ENCODE measurements at regions not wholly inside any gene's neighbourhood (a gene's known extent, or its start where the extent isn't known, plus 50 kb on each side); places are given as distances from the start of the nearest gene placed in this dataset.

GRCh38 chr13:76725211-76725610 is 161.0 kb downstream of the KCTD12 start:
- no peak for DNase-seq (ENCODE audit: low read depth)
- H3K4me3 ChIP-seq (ENCODE audit: low read length), result no peak overlapping the region
- TF ChIP-seq CTCF (conservative IDR thresholded peaks at IDR 0.05; ENCODE audit: low read depth, low read length), result no peak

GRCh38 chr13:76724421-76724820 is 161.8 kb downstream of the KCTD12 start:
- no peak for TF ChIP-seq CTCF (conservative IDR thresholded peaks at IDR 0.05; ENCODE audit: low read depth, low read length)
- no peak for DNase-seq (ENCODE audit: low read depth)
- H3K4me3 ChIP-seq (ENCODE audit: low read length), result no peak overlapping the region

- peak; percentile 42 for DNase-seq (ENCODE audit: low read depth)
- no peak for TF ChIP-seq CTCF (conservative IDR thresholded peaks at IDR 0.05; ENCODE audit: low read depth, low read length)
- H3K4me3 ChIP-seq (ENCODE audit: low read length), result no peak overlapping the region
Measured at GRCh38 chr13:76723551-76724232, 162.5 kb downstream of the KCTD12 start.

- no peak for TF ChIP-seq CTCF (conservative IDR thresholded peaks at IDR 0.05; ENCODE audit: low read depth, low read length)
- no peak overlapping the region for H3K4me3 ChIP-seq (ENCODE audit: low read length)
- DNase-seq (ENCODE audit: low read depth), result no peak
Measured at GRCh38 chr13:76722782-76723181, 163.4 kb downstream of the KCTD12 start.

GRCh38 chr13:76720821-76721220 is 165.4 kb downstream of the KCTD12 start:
- no peak for DNase-seq (ENCODE audit: low read depth)
- no peak for TF ChIP-seq CTCF (conservative IDR thresholded peaks at IDR 0.05; ENCODE audit: low read depth, low read length)
- H3K4me3 ChIP-seq (ENCODE audit: low read length), result no peak overlapping the region

GRCh38 chr13:76720416-76720815 is 165.8 kb downstream of the KCTD12 start:
- DNase-seq (ENCODE audit: low read depth), result no peak
- no peak overlapping the region for H3K4me3 ChIP-seq (ENCODE audit: low read length)
- no peak for TF ChIP-seq CTCF (conservative IDR thresholded peaks at IDR 0.05; ENCODE audit: low read depth, low read length)

GRCh38 chr13:76719955-76720354 is 166.2 kb downstream of the KCTD12 start:
- H3K4me3 ChIP-seq (ENCODE audit: low read length), result no peak overlapping the region
- no peak for DNase-seq (ENCODE audit: low read depth)
- TF ChIP-seq CTCF (conservative IDR thresholded peaks at IDR 0.05; ENCODE audit: low read depth, low read length), result no peak
